WTC11 (cell line): ENCODE measurements at regions not wholly inside any gene's neighbourhood (a gene's known extent, or its start where the extent isn't known, plus 50 kb on each side); places are given as distances from the start of the nearest gene placed in this dataset.

ENCODE experiments used
- GABPB1 ChIP-seq: sonication (generic); formaldehyde crosslinking; IDR thresholded peaks from 2 replicates; pipeline ENCODE4 v1.8.1; 2023; ENCODE audit warnings: mild to moderate bottlenecking, missing genetic modification reagents
- GTF2I ChIP-seq: fragments of 250-450 bp; sonication (Bioruptor Pico); conservative IDR thresholded peaks from 2 replicates; pipeline ENCODE4 v1.4.0; 2021; ENCODE audit warnings: mild to moderate bottlenecking
- JUN ChIP-seq: sonication (generic); formaldehyde crosslinking; IDR thresholded peaks from 2 replicates; pipeline ENCODE4 v1.8.0; 2023; ENCODE audit warnings: mild to moderate bottlenecking, missing genetic modification reagents
- KAT7 ChIP-seq: sonication (generic); formaldehyde crosslinking; IDR thresholded peaks from 2 replicates; pipeline ENCODE4 v1.8.1; 2023; ENCODE audit warnings: missing genetic modification reagents, mild to moderate bottlenecking, borderline replicate concordance
- NR1H2 ChIP-seq: sonication (generic); formaldehyde crosslinking; IDR thresholded peaks from 2 replicates; pipeline ENCODE4 v1.9.0; 2021; ENCODE audit warnings: mild to moderate bottlenecking, moderate library complexity, missing genetic modification reagents
- NR2C2 ChIP-seq: sonication (generic); formaldehyde crosslinking; IDR thresholded peaks from 2 replicates; pipeline ENCODE4 v1.8.0; 2022; ENCODE audit warnings: mild to moderate bottlenecking, missing genetic modification reagents
- ZNF121 ChIP-seq: sonication (generic); formaldehyde crosslinking; IDR thresholded peaks from 2 replicates; pipeline ENCODE4 v1.8.0; 2023; ENCODE audit warnings: missing genetic modification reagents
- ZNF263 ChIP-seq: sonication (generic); formaldehyde crosslinking; IDR thresholded peaks from 2 replicates; pipeline ENCODE4 v1.8.1; 2022; ENCODE audit warnings: low read depth, mild to moderate bottlenecking, moderate library complexity, missing genetic modification reagents
- TF ChIP-seq, protein P1 (sequence below): fragments of 200-600 bp; IDR thresholded peaks from 2 replicates; pipeline ENCODE4 v1.8.0; 2022; ENCODE audit warnings: antibody characterized with exemption
- TF ChIP-seq, protein P2 (sequence below): sonication (generic); formaldehyde crosslinking; IDR thresholded peaks from 2 replicates; pipeline ENCODE4 v1.8.1; 2022; ENCODE audit warnings: low read depth, mild to moderate bottlenecking, moderate library complexity, missing genetic modification reagents, borderline replicate concordance
- TF ChIP-seq, protein P3 (sequence below): sonication (generic); formaldehyde crosslinking; IDR thresholded peaks from 2 replicates; pipeline ENCODE4 v1.8.1; 2023; ENCODE audit warnings: mild to moderate bottlenecking, missing genetic modification reagents, borderline replicate concordance
- TF ChIP-seq, protein P4 (sequence below): sonication (generic); formaldehyde crosslinking; IDR thresholded peaks from 2 replicates; pipeline ENCODE4 v1.8.0; 2022; ENCODE audit warnings: mild to moderate bottlenecking, missing genetic modification reagents
- TF ChIP-seq, protein P5 (sequence below): sonication (generic); formaldehyde crosslinking; IDR thresholded peaks from 2 replicates; pipeline ENCODE4 v1.8.0; 2022; ENCODE audit warnings: mild to moderate bottlenecking, missing genetic modification reagents
- TF ChIP-seq, protein P6 (sequence below): sonication (generic); formaldehyde crosslinking; IDR thresholded peaks from 2 replicates; pipeline ENCODE4 v1.8.1; 2022; ENCODE audit warnings: low read depth, missing genetic modification reagents, borderline replicate concordance

DNA sequence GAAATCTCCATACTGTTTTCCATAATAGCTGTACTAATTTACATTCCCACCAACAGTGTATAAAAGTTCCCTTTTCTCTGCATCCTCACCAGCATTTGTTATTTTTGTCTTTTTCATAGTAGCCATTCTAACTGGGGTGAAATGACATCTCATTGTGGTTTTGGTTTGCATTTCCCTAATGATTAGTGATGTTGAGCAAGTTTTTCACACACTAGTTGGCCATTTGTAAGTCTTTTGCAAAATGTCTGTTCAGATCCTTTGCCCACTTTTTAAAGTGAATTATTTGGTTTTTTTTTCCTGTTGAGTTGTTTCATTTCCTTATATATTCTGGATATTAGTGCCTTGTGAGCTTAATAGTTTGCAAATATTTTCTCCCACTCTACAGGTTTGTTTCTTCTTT, 101.0 kb upstream of the NFE2L3 start:
- TF ChIP-seq NR1H2 (no peak), JUN (no peak), ZNF121 (CRISPR knock-in tag) (no peak), NR2C2 (CRISPR knock-in tag) (no peak), GABPB1 (CRISPR knock-in tag) (no peak), ZNF263 (CRISPR knock-in tag) (no peak), KAT7 (CRISPR knock-in tag) (no peak), GTF2I (CRISPR knock-in tag) (no peak)
- TF ChIP-seq, protein P1, sequence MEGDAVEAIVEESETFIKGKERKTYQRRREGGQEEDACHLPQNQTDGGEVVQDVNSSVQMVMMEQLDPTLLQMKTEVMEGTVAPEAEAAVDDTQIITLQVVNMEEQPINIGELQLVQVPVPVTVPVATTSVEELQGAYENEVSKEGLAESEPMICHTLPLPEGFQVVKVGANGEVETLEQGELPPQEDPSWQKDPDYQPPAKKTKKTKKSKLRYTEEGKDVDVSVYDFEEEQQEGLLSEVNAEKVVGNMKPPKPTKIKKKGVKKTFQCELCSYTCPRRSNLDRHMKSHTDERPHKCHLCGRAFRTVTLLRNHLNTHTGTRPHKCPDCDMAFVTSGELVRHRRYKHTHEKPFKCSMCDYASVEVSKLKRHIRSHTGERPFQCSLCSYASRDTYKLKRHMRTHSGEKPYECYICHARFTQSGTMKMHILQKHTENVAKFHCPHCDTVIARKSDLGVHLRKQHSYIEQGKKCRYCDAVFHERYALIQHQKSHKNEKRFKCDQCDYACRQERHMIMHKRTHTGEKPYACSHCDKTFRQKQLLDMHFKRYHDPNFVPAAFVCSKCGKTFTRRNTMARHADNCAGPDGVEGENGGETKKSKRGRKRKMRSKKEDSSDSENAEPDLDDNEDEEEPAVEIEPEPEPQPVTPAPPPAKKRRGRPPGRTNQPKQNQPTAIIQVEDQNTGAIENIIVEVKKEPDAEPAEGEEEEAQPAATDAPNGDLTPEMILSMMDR = no peak
- TF ChIP-seq, protein P2, sequence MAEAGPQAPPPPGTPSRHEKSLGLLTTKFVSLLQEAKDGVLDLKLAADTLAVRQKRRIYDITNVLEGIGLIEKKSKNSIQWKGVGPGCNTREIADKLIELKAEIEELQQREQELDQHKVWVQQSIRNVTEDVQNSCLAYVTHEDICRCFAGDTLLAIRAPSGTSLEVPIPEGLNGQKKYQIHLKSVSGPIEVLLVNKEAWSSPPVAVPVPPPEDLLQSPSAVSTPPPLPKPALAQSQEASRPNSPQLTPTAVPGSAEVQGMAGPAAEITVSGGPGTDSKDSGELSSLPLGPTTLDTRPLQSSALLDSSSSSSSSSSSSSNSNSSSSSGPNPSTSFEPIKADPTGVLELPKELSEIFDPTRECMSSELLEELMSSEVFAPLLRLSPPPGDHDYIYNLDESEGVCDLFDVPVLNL (CRISPR knock-in tag) = no peak
- TF ChIP-seq, protein P3, sequence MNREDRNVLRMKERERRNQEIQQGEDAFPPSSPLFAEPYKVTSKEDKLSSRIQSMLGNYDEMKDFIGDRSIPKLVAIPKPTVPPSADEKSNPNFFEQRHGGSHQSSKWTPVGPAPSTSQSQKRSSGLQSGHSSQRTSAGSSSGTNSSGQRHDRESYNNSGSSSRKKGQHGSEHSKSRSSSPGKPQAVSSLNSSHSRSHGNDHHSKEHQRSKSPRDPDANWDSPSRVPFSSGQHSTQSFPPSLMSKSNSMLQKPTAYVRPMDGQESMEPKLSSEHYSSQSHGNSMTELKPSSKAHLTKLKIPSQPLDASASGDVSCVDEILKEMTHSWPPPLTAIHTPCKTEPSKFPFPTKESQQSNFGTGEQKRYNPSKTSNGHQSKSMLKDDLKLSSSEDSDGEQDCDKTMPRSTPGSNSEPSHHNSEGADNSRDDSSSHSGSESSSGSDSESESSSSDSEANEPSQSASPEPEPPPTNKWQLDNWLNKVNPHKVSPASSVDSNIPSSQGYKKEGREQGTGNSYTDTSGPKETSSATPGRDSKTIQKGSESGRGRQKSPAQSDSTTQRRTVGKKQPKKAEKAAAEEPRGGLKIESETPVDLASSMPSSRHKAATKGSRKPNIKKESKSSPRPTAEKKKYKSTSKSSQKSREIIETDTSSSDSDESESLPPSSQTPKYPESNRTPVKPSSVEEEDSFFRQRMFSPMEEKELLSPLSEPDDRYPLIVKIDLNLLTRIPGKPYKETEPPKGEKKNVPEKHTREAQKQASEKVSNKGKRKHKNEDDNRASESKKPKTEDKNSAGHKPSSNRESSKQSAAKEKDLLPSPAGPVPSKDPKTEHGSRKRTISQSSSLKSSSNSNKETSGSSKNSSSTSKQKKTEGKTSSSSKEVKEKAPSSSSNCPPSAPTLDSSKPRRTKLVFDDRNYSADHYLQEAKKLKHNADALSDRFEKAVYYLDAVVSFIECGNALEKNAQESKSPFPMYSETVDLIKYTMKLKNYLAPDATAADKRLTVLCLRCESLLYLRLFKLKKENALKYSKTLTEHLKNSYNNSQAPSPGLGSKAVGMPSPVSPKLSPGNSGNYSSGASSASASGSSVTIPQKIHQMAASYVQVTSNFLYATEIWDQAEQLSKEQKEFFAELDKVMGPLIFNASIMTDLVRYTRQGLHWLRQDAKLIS (CRISPR knock-in tag) = no peak
- TF ChIP-seq, protein P4, sequence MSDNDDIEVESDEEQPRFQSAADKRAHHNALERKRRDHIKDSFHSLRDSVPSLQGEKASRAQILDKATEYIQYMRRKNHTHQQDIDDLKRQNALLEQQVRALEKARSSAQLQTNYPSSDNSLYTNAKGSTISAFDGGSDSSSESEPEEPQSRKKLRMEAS (CRISPR knock-in tag) = no peak
- TF ChIP-seq, protein P5, sequence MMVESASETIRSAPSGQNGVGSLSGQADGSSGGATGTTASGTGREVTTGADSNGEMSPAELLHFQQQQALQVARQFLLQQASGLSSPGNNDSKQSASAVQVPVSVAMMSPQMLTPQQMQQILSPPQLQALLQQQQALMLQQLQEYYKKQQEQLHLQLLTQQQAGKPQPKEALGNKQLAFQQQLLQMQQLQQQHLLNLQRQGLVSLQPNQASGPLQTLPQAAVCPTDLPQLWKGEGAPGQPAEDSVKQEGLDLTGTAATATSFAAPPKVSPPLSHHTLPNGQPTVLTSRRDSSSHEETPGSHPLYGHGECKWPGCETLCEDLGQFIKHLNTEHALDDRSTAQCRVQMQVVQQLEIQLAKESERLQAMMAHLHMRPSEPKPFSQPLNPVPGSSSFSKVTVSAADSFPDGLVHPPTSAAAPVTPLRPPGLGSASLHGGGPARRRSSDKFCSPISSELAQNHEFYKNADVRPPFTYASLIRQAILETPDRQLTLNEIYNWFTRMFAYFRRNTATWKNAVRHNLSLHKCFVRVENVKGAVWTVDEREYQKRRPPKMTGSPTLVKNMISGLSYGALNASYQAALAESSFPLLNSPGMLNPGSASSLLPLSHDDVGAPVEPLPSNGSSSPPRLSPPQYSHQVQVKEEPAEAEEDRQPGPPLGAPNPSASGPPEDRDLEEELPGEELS (CRISPR knock-in tag) = no peak
- TF ChIP-seq, protein P6, sequence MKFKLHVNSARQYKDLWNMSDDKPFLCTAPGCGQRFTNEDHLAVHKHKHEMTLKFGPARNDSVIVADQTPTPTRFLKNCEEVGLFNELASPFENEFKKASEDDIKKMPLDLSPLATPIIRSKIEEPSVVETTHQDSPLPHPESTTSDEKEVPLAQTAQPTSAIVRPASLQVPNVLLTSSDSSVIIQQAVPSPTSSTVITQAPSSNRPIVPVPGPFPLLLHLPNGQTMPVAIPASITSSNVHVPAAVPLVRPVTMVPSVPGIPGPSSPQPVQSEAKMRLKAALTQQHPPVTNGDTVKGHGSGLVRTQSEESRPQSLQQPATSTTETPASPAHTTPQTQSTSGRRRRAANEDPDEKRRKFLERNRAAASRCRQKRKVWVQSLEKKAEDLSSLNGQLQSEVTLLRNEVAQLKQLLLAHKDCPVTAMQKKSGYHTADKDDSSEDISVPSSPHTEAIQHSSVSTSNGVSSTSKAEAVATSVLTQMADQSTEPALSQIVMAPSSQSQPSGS (CRISPR knock-in tag) = no peak
